ENCODE measurements at regions not wholly inside any gene's neighbourhood (a gene's known extent, or its start where the extent isn't known, plus 50 kb on each side); places are given as distances from the start of the nearest gene placed in this dataset.

DNA sequence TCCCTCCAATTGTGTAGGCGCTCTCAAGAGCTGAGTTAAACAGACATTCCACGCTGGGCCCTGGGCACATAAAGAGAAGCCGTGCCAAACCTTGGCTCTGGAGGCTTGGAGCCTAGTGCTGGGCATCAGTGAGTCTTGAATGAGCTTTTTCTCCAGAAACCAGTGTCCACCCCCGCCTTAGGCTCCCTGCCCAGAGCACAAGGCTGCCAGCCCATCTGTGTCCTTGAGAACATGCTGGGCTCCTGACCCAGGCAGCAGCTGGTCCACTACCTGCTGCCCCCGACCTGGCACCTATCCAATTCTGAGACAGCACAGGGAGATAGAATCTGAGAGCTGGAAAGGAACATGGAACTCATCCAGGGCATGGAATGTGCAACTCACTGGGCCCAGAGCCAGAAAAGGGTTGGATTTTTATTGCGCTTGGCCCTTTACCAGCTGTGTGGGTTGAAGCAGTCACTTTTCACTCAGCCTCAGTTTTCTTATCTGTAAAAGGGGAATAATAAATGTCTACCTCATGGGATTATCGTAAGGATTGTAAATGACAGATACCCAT lies 92.4 kb upstream of the CPLX2 start:
- Histone ChIP-seq H3K27me3 (no peaks in the 10 kb centered on the region), H3K27ac (no peak overlapping the region), H3K4me1 (no peaks in the 10 kb centered on the region), H3K9me3 (no peaks in the 10 kb centered on the region), H3K4me3 (no peak overlapping the region), H3K36me3 (no peaks in the 10 kb centered on the region)
- intact Hi-C loops (cut with DNase I), result no loop called here
- TF ChIP-seq, protein P1, sequence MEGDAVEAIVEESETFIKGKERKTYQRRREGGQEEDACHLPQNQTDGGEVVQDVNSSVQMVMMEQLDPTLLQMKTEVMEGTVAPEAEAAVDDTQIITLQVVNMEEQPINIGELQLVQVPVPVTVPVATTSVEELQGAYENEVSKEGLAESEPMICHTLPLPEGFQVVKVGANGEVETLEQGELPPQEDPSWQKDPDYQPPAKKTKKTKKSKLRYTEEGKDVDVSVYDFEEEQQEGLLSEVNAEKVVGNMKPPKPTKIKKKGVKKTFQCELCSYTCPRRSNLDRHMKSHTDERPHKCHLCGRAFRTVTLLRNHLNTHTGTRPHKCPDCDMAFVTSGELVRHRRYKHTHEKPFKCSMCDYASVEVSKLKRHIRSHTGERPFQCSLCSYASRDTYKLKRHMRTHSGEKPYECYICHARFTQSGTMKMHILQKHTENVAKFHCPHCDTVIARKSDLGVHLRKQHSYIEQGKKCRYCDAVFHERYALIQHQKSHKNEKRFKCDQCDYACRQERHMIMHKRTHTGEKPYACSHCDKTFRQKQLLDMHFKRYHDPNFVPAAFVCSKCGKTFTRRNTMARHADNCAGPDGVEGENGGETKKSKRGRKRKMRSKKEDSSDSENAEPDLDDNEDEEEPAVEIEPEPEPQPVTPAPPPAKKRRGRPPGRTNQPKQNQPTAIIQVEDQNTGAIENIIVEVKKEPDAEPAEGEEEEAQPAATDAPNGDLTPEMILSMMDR (IDR thresholded peaks at IDR 0.05), result no peak
- no peak for DNase-seq (ENCODE audit: low spot score in 2 of 2)

DNA sequence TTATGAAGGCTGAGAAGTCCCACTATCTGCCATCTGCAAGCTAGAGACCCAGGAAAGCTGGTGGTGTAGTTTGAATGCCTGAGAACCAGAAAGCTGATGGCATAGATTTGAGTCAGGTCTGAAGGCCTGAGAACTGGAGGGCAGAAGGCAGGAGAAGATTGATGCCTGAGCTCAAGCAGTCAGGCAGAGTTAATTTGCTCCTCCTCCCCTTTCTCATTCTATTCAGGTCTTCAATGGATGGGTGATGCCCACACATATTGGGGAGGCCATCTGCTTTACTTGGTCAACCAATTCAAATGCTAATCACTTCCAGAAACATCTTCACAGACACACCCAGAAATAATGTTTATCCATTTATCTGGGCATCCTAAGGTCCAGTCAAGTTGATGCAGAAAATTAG lies 87.6 kb upstream of the CPLX2 start:
- Histone ChIP-seq H3K27me3 (no peaks in the 10 kb centered on the region), H3K4me3 (no peak overlapping the region), H3K4me1 (no peaks in the 10 kb centered on the region), H3K27ac (no peak overlapping the region), H3K9me3 (no peaks in the 10 kb centered on the region), H3K36me3 (no peaks in the 10 kb centered on the region)
- TF ChIP-seq, protein P1 (IDR thresholded peaks at IDR 0.05), result no peak
- intact Hi-C loops (cut with DNase I), result no loop called here
- DNase-seq (ENCODE audit: low spot score in 2 of 2), result no peak

DNA sequence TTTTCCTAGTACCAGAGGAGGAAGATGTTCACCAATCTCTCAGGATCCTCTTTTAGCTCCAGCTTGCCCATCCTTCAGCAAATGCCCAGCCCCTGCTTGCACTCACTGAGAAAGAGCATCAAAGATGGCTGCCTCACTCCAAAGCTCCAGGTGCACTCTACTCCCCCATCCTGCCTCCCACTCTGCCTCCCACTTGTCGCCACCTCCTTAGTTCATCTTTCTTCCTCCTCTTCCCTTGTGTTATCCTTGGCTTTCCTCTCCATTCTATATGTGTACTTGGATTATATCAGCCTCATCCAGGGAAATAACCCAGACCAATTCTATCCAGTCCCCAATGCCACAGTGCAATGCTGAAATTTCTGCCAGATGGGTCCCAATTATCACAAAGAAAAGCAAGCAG lies 87.1 kb upstream of the CPLX2 start:
- no peak overlapping the region for H3K4me3 ChIP-seq
- intact Hi-C loops (cut with DNase I), result no loop called here

DNA sequence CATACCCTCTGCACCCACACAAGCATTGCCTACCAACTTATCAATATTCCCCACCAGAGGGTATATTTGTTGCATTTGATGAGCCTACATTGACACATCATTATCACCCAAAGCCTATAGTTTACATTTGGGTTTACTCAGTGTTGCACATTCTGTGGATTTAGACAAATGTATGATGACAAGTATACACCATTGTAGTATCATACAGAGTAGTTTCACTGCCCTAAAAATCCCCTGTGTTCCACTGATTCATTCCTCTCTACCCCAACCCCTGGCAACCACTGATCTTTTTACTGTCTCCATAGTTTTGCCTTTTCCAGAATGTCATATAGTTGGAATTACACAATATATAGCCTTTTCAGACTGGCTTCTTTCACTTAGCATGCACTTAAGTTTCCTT lies 85.7 kb upstream of the CPLX2 start:
- no peak overlapping the region for H3K27ac ChIP-seq
- H3K4me3 ChIP-seq, result no peak overlapping the region
- H3K36me3 ChIP-seq, result no peaks in the 10 kb centered on the region
- no peaks in the 10 kb centered on the region for H3K9me3 ChIP-seq
- no peaks in the 10 kb centered on the region for H3K4me1 ChIP-seq
- TF ChIP-seq, protein P1 (IDR thresholded peaks at IDR 0.05), result no peak
- intact Hi-C loops (cut with DNase I), result no loop called here
- H3K27me3 ChIP-seq, result no peaks in the 10 kb centered on the region
- no peak for DNase-seq (ENCODE audit: low spot score in 2 of 2)

More for the DNA sequence above, 87.1 kb upstream of the CPLX2 start:
- Histone ChIP-seq H3K27me3 (no peaks in the 10 kb centered on the region), H3K36me3 (no peaks in the 10 kb centered on the region), H3K27ac (no peak overlapping the region), H3K9me3 (no peaks in the 10 kb centered on the region), H3K4me1 (no peaks in the 10 kb centered on the region)
- TF ChIP-seq, protein P1 (IDR thresholded peaks at IDR 0.05), result no peak
- DNase-seq (ENCODE audit: low spot score in 2 of 2), result no peak

DNA sequence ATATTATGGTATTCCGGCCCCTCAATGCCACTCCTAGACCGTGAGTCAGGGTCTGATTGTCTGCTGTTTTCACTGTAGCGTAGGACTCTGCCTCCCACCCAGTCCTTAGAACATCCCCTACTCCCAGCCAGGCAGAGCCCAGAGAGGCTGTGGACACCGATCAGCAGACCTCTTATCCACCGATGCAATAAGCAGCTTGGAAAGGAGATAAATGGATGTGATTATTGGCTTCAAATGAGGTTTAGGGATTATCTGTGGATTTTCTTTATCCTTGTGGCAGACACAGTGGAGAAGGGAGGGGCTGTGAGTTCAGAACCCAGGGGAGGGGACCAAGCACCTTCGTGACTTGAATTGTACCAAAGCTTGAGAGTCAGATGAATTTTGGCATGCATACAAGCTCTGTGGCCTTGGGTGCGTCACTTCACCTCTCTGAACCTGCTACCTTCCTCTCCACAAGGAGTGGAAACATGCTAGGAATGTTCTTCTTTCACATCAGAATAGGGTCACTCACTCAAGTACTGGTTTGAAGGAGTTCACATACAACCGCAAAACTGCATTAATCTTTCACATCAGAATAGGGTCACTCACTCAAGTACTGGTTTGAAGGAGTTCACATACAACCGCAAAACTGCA lies 83.1 kb upstream of the CPLX2 start:
- H3K4me1 ChIP-seq, result no peaks in the 10 kb centered on the region
- intact Hi-C loops (cut with DNase I), result no loop called here
- no peak for DNase-seq (ENCODE audit: low spot score in 2 of 2)
- H3K36me3 ChIP-seq, result no peaks in the 10 kb centered on the region
- H3K9me3 ChIP-seq, result no peaks in the 10 kb centered on the region
- H3K27ac ChIP-seq, result no peak overlapping the region
- TF ChIP-seq, protein P1 (IDR thresholded peaks at IDR 0.05), result no peak
- no peaks in the 10 kb centered on the region for H3K27me3 ChIP-seq
- H3K4me3 ChIP-seq, result no peak overlapping the region

Data from ascending aorta (tissue), 2 donors.